H1 (cell line): ENCODE measurements at regions not wholly inside any gene's neighbourhood (a gene's known extent, or its start where the extent isn't known, plus 50 kb on each side); places are given as distances from the start of the nearest gene placed in this dataset.

Experiments
- CTCF ChIA-PET: fragments of 300-600 bp; sonication (Branson Sonifier 250); formaldehyde crosslinking; loops from one replicate; lab custom pipeline; 2021; ENCODE audit not compliant: partially characterized antibody; lab: Charles Lee
- POLR2A ChIA-PET: fragments of 300-600 bp; sonication (Branson Sonifier 250); formaldehyde crosslinking; loops from one replicate; lab custom pipeline; 2021; ENCODE audit warnings: inconsistent platforms; ENCODE audit not compliant: partially characterized antibody; lab: Charles Lee
- DNase-seq, 2 experiments: peaks; one replicate each; pipeline versions ENCODE4 v3.0.0 to v3.0.0-alpha.2; 2010 to 2022; ENCODE audit warnings: low spot score in 2 of 2, low read depth in 1 of 2, mixed read lengths in 1 of 2
- FAIRE-seq: peaks from 2 replicates; lab custom pipeline; 2011; peaks lifted over from hg19 to GRCh38; lab: Jason Lieb, UNC
- H2AFZ ChIP-seq: 2 replicates; pipeline ENCODE4 v1.8.1; 2012; ENCODE audit warnings: low read length, inconsistent platforms
- H2AK5ac ChIP-seq: 2 replicates; pipeline ENCODE4 v1.6.1; 2013; ENCODE audit warnings: low read depth, low read length
- H2BK120ac ChIP-seq: replicated peaks from 2 replicates; pipeline ENCODE3; 2013; ENCODE audit warnings: low read depth, low read length, inconsistent platforms
- H2BK12ac ChIP-seq: 2 replicates; pipeline ENCODE4 v1.6.1; 2013; ENCODE audit warnings: low read depth, low read length
- H2BK15ac ChIP-seq: 2 replicates; pipeline ENCODE4 v1.6.1; 2013; ENCODE audit warnings: low read length
- H2BK20ac ChIP-seq: 2 replicates; pipeline ENCODE4 v1.6.1; 2013; ENCODE audit warnings: low read length
- H2BK5ac ChIP-seq: 2 replicates; pipeline ENCODE4 v1.6.1; 2013; ENCODE audit warnings: low read depth, low read length
- H3K14ac ChIP-seq: 2 replicates; pipeline ENCODE4 v1.6.1; 2013; ENCODE audit warnings: inconsistent platforms; ENCODE audit not compliant: insufficient read length
- H3K18ac ChIP-seq: 2 replicates; pipeline ENCODE4 v1.6.1; 2013; ENCODE audit warnings: low read length; ENCODE audit errors: extremely low read depth
- H3K23ac ChIP-seq: 2 replicates; pipeline ENCODE4 v1.6.1; 2013; ENCODE audit warnings: inconsistent platforms; ENCODE audit not compliant: insufficient read length
- H3K23me2 ChIP-seq: 2 replicates; pipeline ENCODE4 v1.6.1; 2013; ENCODE audit warnings: low read depth, low read length
- H3K27ac ChIP-seq: 2 replicates; pipeline ENCODE4 v1.6.1; 2011; ENCODE audit warnings: low read depth, low read length, inconsistent platforms
- H3K27me3 ChIP-seq, 4 experiments: replicated peaks in 1 of 4; 1 replicate in 1 of 4; 2 replicates in 3 of 4; pipeline versions ENCODE4 v1.6.1 to v1.8.1; 2011 to 2013; ENCODE audit warnings: low read length in 3 of 4, mild to moderate bottlenecking in 3 of 4, inconsistent platforms in 2 of 4, mixed read lengths in 2 of 4, moderate library complexity in 1 of 4; ENCODE audit not compliant: control insufficient read depth in 3 of 4, insufficient read depth in 3 of 4; ENCODE audit errors: extremely low read depth in 1 of 4
- H3K36me3 ChIP-seq, 4 experiments: 2 replicates each; pipeline versions ENCODE4 v1.6.1 to v1.8.1; 2011 to 2013; ENCODE audit warnings: mild to moderate bottlenecking in 4 of 4, low read length in 3 of 4, moderate library complexity in 2 of 4, control low read depth in 1 of 4, inconsistent platforms in 1 of 4; ENCODE audit not compliant: insufficient read depth in 4 of 4, control insufficient read depth in 2 of 4
- H3K4ac ChIP-seq: replicated peaks from 2 replicates; pipeline ENCODE3; 2013; ENCODE audit warnings: low read length, low read depth, mixed read lengths, inconsistent platforms; ENCODE audit not compliant: insufficient read length
- H3K4me1 ChIP-seq, 4 experiments: replicated peaks in 1 of 4; 1 replicate in 1 of 4; 2 replicates in 3 of 4; pipeline versions ENCODE4 v1.6.1 to v1.8.1; 2011 to 2013; ENCODE audit warnings: low read length in 3 of 4, inconsistent platforms in 2 of 4, mixed read lengths in 1 of 4; ENCODE audit not compliant: insufficient read depth in 4 of 4, control insufficient read depth in 3 of 4
- H3K4me2 ChIP-seq, 2 experiments: 2 replicates each; pipeline versions ENCODE4 v1.6.1 to v1.8.1; 2011 to 2013; ENCODE audit warnings: low read depth in 2 of 2, low read length in 2 of 2, control low read depth in 1 of 2, inconsistent platforms in 1 of 2, mild to moderate bottlenecking in 1 of 2; ENCODE audit not compliant: insufficient read depth in 1 of 2
- H3K4me3 ChIP-seq, 4 experiments: fragments of 200-600, 300-600 bp in 1 of 4; sonication (generic), shearing (Covaris generic), sonication (Bioruptor Twin) in 1 of 4; 2 replicates each; pipeline versions ENCODE4 v1.5.1 to v1.8.1; 2011 to 2016; ENCODE audit warnings: low read length in 4 of 4, low read depth in 3 of 4, control low read depth in 2 of 4, inconsistent platforms in 2 of 4, mild to moderate bottlenecking in 2 of 4, mixed read lengths in 1 of 4, moderate library complexity in 1 of 4; ENCODE audit not compliant: insufficient read depth in 2 of 4; ENCODE audit errors: extremely low read depth in 1 of 4
- H3K56ac ChIP-seq: replicated peaks from 2 replicates; pipeline ENCODE3; 2013; ENCODE audit warnings: low read depth, mild to moderate bottlenecking, mixed read lengths, low read length, inconsistent platforms; ENCODE audit not compliant: insufficient read length
- H3K79me1 ChIP-seq: 2 replicates; pipeline ENCODE4 v1.6.1; 2013; ENCODE audit warnings: low read depth, low read length, control low read depth
- H3K79me2 ChIP-seq, 2 experiments: 2 replicates each; pipeline versions ENCODE4 v1.6.1 to v1.8.1; 2012 to 2013; ENCODE audit warnings: low read length in 2 of 2, mild to moderate bottlenecking in 2 of 2, inconsistent platforms in 1 of 2; ENCODE audit not compliant: insufficient read depth in 2 of 2, control insufficient read depth in 1 of 2
- H3K9ac ChIP-seq, 4 experiments: replicated peaks in 1 of 4; 1 replicate in 1 of 4; 2 replicates in 3 of 4; pipeline versions ENCODE4 v1.6.1 to v1.8.1; 2011 to 2013; ENCODE audit warnings: low read depth in 3 of 4, low read length in 3 of 4, control low read depth in 2 of 4, mild to moderate bottlenecking in 2 of 4, moderate library complexity in 2 of 4, inconsistent platforms in 1 of 4; ENCODE audit errors: extremely low read depth in 1 of 4
- H3K9me3 ChIP-seq, 2 experiments: 2 replicates each; pipeline versions ENCODE4 v1.6.1 to v1.8.1; 2012 to 2013; ENCODE audit warnings: mild to moderate bottlenecking in 2 of 2, moderate library complexity in 2 of 2, control low read depth in 1 of 2, inconsistent platforms in 1 of 2, low read depth in 1 of 2, low read length in 1 of 2, mixed read lengths in 1 of 2; ENCODE audit not compliant: insufficient read depth in 2 of 2
- H4K20me1 ChIP-seq, 2 experiments: replicated peaks in 1 of 2; 2 replicates each; pipeline versions ENCODE3 to v1.8.1; 2011 to 2013; ENCODE audit warnings: inconsistent platforms in 2 of 2, low read length in 2 of 2, mild to moderate bottlenecking in 1 of 2; ENCODE audit not compliant: insufficient read depth in 2 of 2, control insufficient read depth in 1 of 2
- H4K5ac ChIP-seq: 2 replicates; pipeline ENCODE4 v1.6.1; 2013; ENCODE audit warnings: low read length, low read depth, mixed read lengths, inconsistent platforms; ENCODE audit not compliant: insufficient read length
- H4K8ac ChIP-seq: 2 replicates; pipeline ENCODE4 v1.8.0; 2013; ENCODE audit warnings: mild to moderate bottlenecking, moderate library complexity, low read length, inconsistent platforms; ENCODE audit not compliant: insufficient read depth; ENCODE audit errors: extremely low read depth
- H4K91ac ChIP-seq: replicated peaks from 2 replicates; pipeline ENCODE3; 2013; ENCODE audit warnings: low read length, mixed read lengths, inconsistent platforms; ENCODE audit not compliant: insufficient read length
- CBX8 ChIP-seq: fragments of 300-800, 300-1000 bp; sonication (generic); IDR thresholded peaks from 2 replicates; pipeline ENCODE4 v1.7.1; 2016; ENCODE audit warnings: low read depth, low read length, borderline replicate concordance
- CTBP2 ChIP-seq: IDR thresholded peaks from 2 replicates; pipeline ENCODE4 v1.7.0; 2011; ENCODE audit warnings: borderline replicate concordance, mild to moderate bottlenecking, moderate library complexity, mixed read lengths, low read length; ENCODE audit not compliant: insufficient read depth, insufficient read length
- GTF2F1 ChIP-seq: IDR thresholded peaks from 2 replicates; pipeline ENCODE4 v1.6.1; 2012; ENCODE audit warnings: low read depth, low read length, improper control_type of control experiment, borderline replicate concordance
- HDAC6 ChIP-seq: IDR thresholded peaks from one replicate; pipeline ENCODE4 v1.7.1; 2012; ENCODE audit warnings: low read depth, mild to moderate bottlenecking, inconsistent platforms, low read length, moderate library complexity
- KDM5A ChIP-seq: fragments of 200-600 bp; IDR thresholded peaks from 2 replicates; pipeline ENCODE4 v1.7.1; 2012; ENCODE audit warnings: mild to moderate bottlenecking, low read length, inconsistent platforms, mixed read lengths
- NRF1 ChIP-seq: IDR thresholded peaks from 2 replicates; pipeline ENCODE4 v1.6.1; 2011; ENCODE audit warnings: mild to moderate bottlenecking, low read depth, low read length, improper control_type of control experiment
- PHF8 ChIP-seq: fragments of 200-600 bp; sonication (generic); conservative IDR thresholded peaks from 2 replicates; pipeline ENCODE4 v1.7.1; 2012; ENCODE audit warnings: low read depth, mild to moderate bottlenecking, inconsistent platforms, low read length, moderate library complexity
- RBBP5 ChIP-seq: IDR thresholded peaks from 2 replicates; pipeline ENCODE4 v1.7.1; 2012; ENCODE audit warnings: low read depth, mild to moderate bottlenecking, inconsistent platforms, low read length, moderate library complexity, borderline replicate concordance
- SIRT6 ChIP-seq: IDR thresholded peaks from one replicate; pipeline ENCODE4 v1.7.1; 2012; ENCODE audit warnings: low read length, inconsistent platforms
- SP4 ChIP-seq: IDR thresholded peaks from 2 replicates; pipeline ENCODE4 v1.6.1; 2012; ENCODE audit warnings: low read length, inconsistent platforms
- TBP ChIP-seq: IDR thresholded peaks from 2 replicates; pipeline ENCODE4 v1.6.1; 2011; ENCODE audit warnings: low read depth, low read length, improper control_type of control experiment
- WGBS, 2 experiments: shearing (Covaris generic) in 1 of 2; methylation state at CpG; one replicate each; pipeline versions ENCODE4 v1.1.6 to v1.1.7; 2013 to 2015; ENCODE audit warnings: low lambda C conversion rate in 2 of 2, mixed read lengths in 2 of 2, inconsistent platforms in 1 of 2, low coverage in 1 of 2, missing lambda C conversion rate in 1 of 2; ENCODE audit not compliant: insufficient replicate concordance in 2 of 2, insufficient coverage in 1 of 2, insufficient read length in 1 of 2; ENCODE audit errors: extremely low coverage in 1 of 2, missing lambda C conversion rate in 1 of 2; 5-methylcytosine and 5-hydroxymethylcytosine counted together
- TF ChIP-seq, protein P1 (sequence below), 3 experiments: IDR thresholded peaks; 1 replicate in 2 of 3; 2 replicates in 1 of 3; pipeline versions ENCODE4 v1.5.1 to v1.6.1; 2011; ENCODE audit warnings: low read length in 3 of 3, mild to moderate bottlenecking in 3 of 3, inconsistent platforms in 2 of 3, low read depth in 1 of 3, moderate library complexity in 1 of 3; ENCODE audit not compliant: insufficient read depth in 1 of 3; ENCODE audit errors: control extremely low read depth in 1 of 3

DNA sequence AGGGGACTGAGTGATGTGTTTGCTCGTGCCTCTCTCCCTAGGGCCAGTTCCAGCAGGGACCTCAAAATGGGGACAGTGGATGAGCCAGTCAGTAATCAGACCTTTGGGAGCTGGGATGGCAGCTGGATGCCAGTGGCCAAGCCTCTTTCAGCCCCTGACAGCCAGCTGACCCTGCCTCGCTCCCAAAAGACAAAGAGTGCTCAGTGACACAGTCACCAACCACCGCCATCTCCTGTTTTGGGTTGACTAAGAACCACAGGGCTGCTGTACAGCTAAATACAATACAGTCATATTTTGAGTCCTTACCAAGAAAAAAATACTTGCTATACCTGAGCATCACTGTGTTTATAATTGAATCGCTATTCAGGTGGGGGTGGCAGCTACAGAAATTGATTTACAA lies 75.7 kb downstream of the POU3F3 start:
- CTCF ChIA-PET = interaction anchor here (1.2 to 1.7 kb wide), 2 partner anchors 11 to 15 kb away, joined by 3 to 5 read pairs; no protein-coding TSS in a partner anchor
- H2BK12ac ChIP-seq = no peak overlapping the region
- H2AFZ ChIP-seq = no peak overlapping the region

More for the DNA sequence above, 75.7 kb downstream of the POU3F3 start:
- no peak overlapping the region for H3K23ac ChIP-seq
- no peaks in the 10 kb centered on the region for H3K36me3 ChIP-seq
- FAIRE-seq (no peak), DNase-seq (no peak)
- no peak overlapping the region for H3K18ac ChIP-seq
- no peak overlapping the region for H3K4me2 ChIP-seq
- no peak overlapping the region for H2BK15ac ChIP-seq
- H4K8ac ChIP-seq = no peak overlapping the region
- no peak overlapping the region for H3K9ac ChIP-seq
- H3K56ac ChIP-seq = no peak overlapping the region
- H3K14ac ChIP-seq = no peak overlapping the region
- no peak overlapping the region for H4K91ac ChIP-seq
- H3K27ac ChIP-seq = no peak overlapping the region
- no peaks in the 10 kb centered on the region for H3K23me2 ChIP-seq
- H3K4me1 ChIP-seq = no peaks in the 10 kb centered on the region
- no peaks in the 10 kb centered on the region for H3K27me3 ChIP-seq
- no peak overlapping the region for H3K4me3 ChIP-seq
- H2AK5ac ChIP-seq = no peak overlapping the region
- no peaks in the 10 kb centered on the region for H3K79me2 ChIP-seq
- H4K5ac ChIP-seq = no peak overlapping the region
- H3K9me3 ChIP-seq = no peaks in the 10 kb centered on the region
- POLR2A ChIA-PET = no interaction called here
- no peak overlapping the region for H3K4ac ChIP-seq
- TF ChIP-seq HDAC6 (no peak), PHF8 (no peak), RBBP5 (no peak), CTBP2 (no peak), TBP (no peak), NRF1 (no peak), SP4 (no peak), GTF2F1 (no peak), SIRT6 (no peak), CBX8 (no peak), KDM5A (no peak)
- TF ChIP-seq, protein P1, sequence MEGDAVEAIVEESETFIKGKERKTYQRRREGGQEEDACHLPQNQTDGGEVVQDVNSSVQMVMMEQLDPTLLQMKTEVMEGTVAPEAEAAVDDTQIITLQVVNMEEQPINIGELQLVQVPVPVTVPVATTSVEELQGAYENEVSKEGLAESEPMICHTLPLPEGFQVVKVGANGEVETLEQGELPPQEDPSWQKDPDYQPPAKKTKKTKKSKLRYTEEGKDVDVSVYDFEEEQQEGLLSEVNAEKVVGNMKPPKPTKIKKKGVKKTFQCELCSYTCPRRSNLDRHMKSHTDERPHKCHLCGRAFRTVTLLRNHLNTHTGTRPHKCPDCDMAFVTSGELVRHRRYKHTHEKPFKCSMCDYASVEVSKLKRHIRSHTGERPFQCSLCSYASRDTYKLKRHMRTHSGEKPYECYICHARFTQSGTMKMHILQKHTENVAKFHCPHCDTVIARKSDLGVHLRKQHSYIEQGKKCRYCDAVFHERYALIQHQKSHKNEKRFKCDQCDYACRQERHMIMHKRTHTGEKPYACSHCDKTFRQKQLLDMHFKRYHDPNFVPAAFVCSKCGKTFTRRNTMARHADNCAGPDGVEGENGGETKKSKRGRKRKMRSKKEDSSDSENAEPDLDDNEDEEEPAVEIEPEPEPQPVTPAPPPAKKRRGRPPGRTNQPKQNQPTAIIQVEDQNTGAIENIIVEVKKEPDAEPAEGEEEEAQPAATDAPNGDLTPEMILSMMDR (IDR thresholded peaks at IDR 0.05; ENCODE audit: control extremely low read depth in 1 of 3, insufficient read depth in 1 of 3, low read depth in 1 of 3, low read length in 3 of 3) = no peak
- TF ChIP-seq, all 59 proteins: peak for 0
- Histone ChIP-seq H4K20me1 (no peaks in the 10 kb centered on the region), H3K79me1 (no peaks in the 10 kb centered on the region), H2BK120ac (no peak overlapping the region), H2BK20ac (no peak overlapping the region), H2BK5ac (no peak overlapping the region)
- WGBS, 2 experiments = 97% methylated on average over 4 of the region's 4 CpGs; no CpG with 5 or more reads in 1 of the 2 experiments
